HepG2 (cell line): ENCODE measurements at regions not wholly inside any gene's neighbourhood (a gene's known extent, or its start where the extent isn't known, plus 50 kb on each side); places are given as distances from the start of the nearest gene placed in this dataset.

Experiments
- ATAC-seq: fragments of 200-7000 bp; cut with Tn5 transposase; 3 replicates; pipeline ENCODE4 v1.9.1; 2020; ENCODE audit warnings: mild to moderate bottlenecking, moderate library complexity
- BruUV-seq: library from RNA; stranded (reverse); fragments of 400-500 nt; replicated peaks from 2 replicates; lab custom pipeline; 2021; lab: Mats Ljungman, UMichigan
- CTCF ChIA-PET: fragments of 300-600 bp; formaldehyde crosslinking; extraction: SDS; loops from one replicate; lab custom pipeline; 2021; ENCODE audit warnings: low total read pairs, inconsistent platforms, low intra/inter-chr PET ratio; lab: Yijun Ruan, JAX
- POLR2A ChIA-PET: fragments of 350-600 bp; sonication (Branson Sonifier 250); formaldehyde crosslinking; loops from one replicate; lab custom pipeline; 2020; ENCODE audit warnings: antibody characterized with exemption, inconsistent platforms; lab: Yijun Ruan, JAX
- DNase-seq: peaks from one replicate; pipeline ENCODE4 v3.0.0-alpha.2; 2015; ENCODE audit warnings: low spot score
- FAIRE-seq: peaks from 3 replicates; lab custom pipeline; 2011; peaks lifted over from hg19 to GRCh38; lab: Jason Lieb, UNC
- H2AFZ ChIP-seq: one replicate; pipeline ENCODE4 v1.6.1; 2011; ENCODE audit warnings: low read length, inconsistent platforms
- H3K27ac ChIP-seq: fragments of 300-600 bp; 3 replicates; pipeline ENCODE4 v1.8.0; 2011; ENCODE audit warnings: mixed run types, mild to moderate bottlenecking, mixed read lengths, low read length, inconsistent platforms; ENCODE audit not compliant: insufficient read depth; ENCODE audit errors: extremely low read length
- H3K27me3 ChIP-seq, 2 experiments: fragments of 200-600 bp in 1 of 2; 2 replicates in 1 of 2; 3 replicates in 1 of 2; pipeline versions ENCODE4 v1.6.0 to v1.8.0; 2011; ENCODE audit warnings: low read length in 2 of 2, mild to moderate bottlenecking in 2 of 2, moderate library complexity in 2 of 2, inconsistent platforms in 1 of 2; ENCODE audit not compliant: insufficient read depth in 2 of 2, control insufficient read depth in 1 of 2
- H3K36me3 ChIP-seq, 2 experiments: fragments of 200-600 bp in 1 of 2; replicated peaks in 1 of 2; 2 replicates in 1 of 2; 3 replicates in 1 of 2; pipeline versions ENCODE4 v1.5.1 to v1.8.0; 2011; ENCODE audit warnings: low read length in 2 of 2, inconsistent platforms in 1 of 2; ENCODE audit not compliant: insufficient read depth in 2 of 2, control insufficient read depth in 1 of 2
- H3K4me1 ChIP-seq: 2 replicates; pipeline ENCODE4 v1.5.1; 2012; ENCODE audit warnings: low read length, inconsistent platforms; ENCODE audit not compliant: insufficient read depth
- H3K4me2 ChIP-seq: 2 replicates; pipeline ENCODE4 v1.6.0; 2011; ENCODE audit warnings: low read depth, low read length, inconsistent platforms
- H3K4me3 ChIP-seq, 3 experiments: fragments of 200-600 bp in 1 of 3; sonication (generic), shearing (Covaris generic) in 1 of 3; replicated peaks in 1 of 3; 2 replicates each; pipeline ENCODE4 v1.5.1; 2011 to 2016; ENCODE audit warnings: low read length in 3 of 3, inconsistent platforms in 2 of 3, low read depth in 2 of 3, mild to moderate bottlenecking in 2 of 3, control low read depth in 1 of 3, mixed read lengths in 1 of 3; ENCODE audit not compliant: insufficient read depth in 1 of 3
- H3K79me2 ChIP-seq: one replicate; pipeline ENCODE4 v1.6.1; 2011; ENCODE audit warnings: low read length, inconsistent platforms; ENCODE audit not compliant: insufficient read depth
- H3K9ac ChIP-seq: 2 replicates; pipeline ENCODE4 v1.6.0; 2011; ENCODE audit warnings: mild to moderate bottlenecking, low read depth, low read length, inconsistent platforms; ENCODE audit not compliant: insufficient read depth
- H3K9me3 ChIP-seq: 2 replicates; pipeline ENCODE4 v1.5.1; 2012; ENCODE audit warnings: mild to moderate bottlenecking, low read length
- H4K20me1 ChIP-seq: 2 replicates; pipeline ENCODE4 v1.6.0; 2011; ENCODE audit warnings: inconsistent platforms, mild to moderate bottlenecking, low read length, moderate library complexity; ENCODE audit not compliant: insufficient read depth
- FOXA1 ChIP-seq, 2 experiments: fragments of 450-650 bp in 1 of 2; sonication (generic) in 1 of 2; formaldehyde crosslinking in 1 of 2; IDR thresholded peaks; 2 replicates each; pipeline versions ENCODE4 v1.4.0 to v1.6.1; 2016 to 2020; ENCODE audit warnings: missing genetic modification reagents in 1 of 2
- FOXA3 ChIP-seq: IDR thresholded peaks from 2 replicates; pipeline ENCODE4 v1.6.1; 2016; ENCODE audit warnings: missing genetic modification reagents, missing compliant biosample characterization
- MTERF4 ChIP-seq: sonication (generic); formaldehyde crosslinking; IDR thresholded peaks from 2 replicates; pipeline ENCODE4 v1.8.0; 2023; ENCODE audit warnings: mild to moderate bottlenecking, missing genetic modification reagents
- SNRNP70 ChIP-seq: fragments of 200-400 bp; formaldehyde crosslinking; IDR thresholded peaks from 2 replicates; pipeline ENCODE4 v1.6.1; 2017; ENCODE audit warnings: mild to moderate bottlenecking, low read depth, low read length, moderate library complexity
- ZHX1 ChIP-seq: sonication (generic); formaldehyde crosslinking; IDR thresholded peaks from 2 replicates; pipeline ENCODE4 v1.8.1; 2022; ENCODE audit warnings: low read depth, mild to moderate bottlenecking, missing genetic modification reagents
- ZNF7 ChIP-seq: IDR thresholded peaks from 2 replicates; pipeline ENCODE4 v1.6.1; 2016; ENCODE audit warnings: missing biosample characterization, missing genetic modification reagents
- ZNF776 ChIP-seq: sonication (generic); formaldehyde crosslinking; IDR thresholded peaks from 2 replicates; pipeline ENCODE4 v1.4.0; 2020; ENCODE audit warnings: mild to moderate bottlenecking, missing genetic modification reagents
- WGBS: methylation state at CpG from one replicate; pipeline ENCODE4 v1.1.6; 2017; ENCODE audit warnings: low lambda C conversion rate; 5-methylcytosine and 5-hydroxymethylcytosine counted together
- in situ Hi-C: cut with HindIII; loops from 2 replicates; pipeline ENCODE4 v1.10.0; 2017; ENCODE audit warnings: low pct_unique_long_range_greater_than_20kb; ENCODE audit not compliant: extremely low pct_ligation_motif_present
- intact Hi-C: fragments of 100-400 bp; cut with micrococcal nuclease; formaldehyde crosslinking; loops from one replicate; pipeline ENCODE4 v1.10.0; 2022; ENCODE audit not compliant: unreplicated experiment

- TF ChIP-seq ZHX1 (CRISPR knock-in tag) (no peak), SNRNP70 (no peak)
Observed at GRCh38 chr7:54811041-54811845, 52.2 kb upstream of the SEC61G start (continued).

GRCh38 chr7:54811846-54812254 is 52.8 kb upstream of the SEC61G start:
- Histone ChIP-seq H3K9me3 (no peaks in the 10 kb centered on the region), H3K27me3 (peaks cover 0 to 3% of the 10 kb centered on the region in 2 experiments; a peak in 1 of 5 replicates), H2AFZ (no peak overlapping the region), H3K4me1 (no peaks in the 10 kb centered on the region), H3K27ac (no peak overlapping the region), H3K9ac (no peak overlapping the region), H4K20me1 (no peaks in the 10 kb centered on the region), H3K4me2 (no peak overlapping the region), H3K36me3 (no peaks in the 10 kb centered on the region), H3K79me2 (no peaks in the 10 kb centered on the region), H3K4me3 (no peak overlapping the region)
- CTCF ChIA-PET, result no interaction called here
- WGBS, result 43% methylated on average over 3 of the region's 8 CpGs
- DNase-seq (no peak), FAIRE-seq (no peak), ATAC-seq (peak; percentile 35; the same call in 2 of the 3 replicates)
- in situ Hi-C loops (no loop called here), intact Hi-C loops (no loop called here)
- TF ChIP-seq FOXA1 (IDR thresholded peaks at IDR 0.05), result no peak
- TF ChIP-seq FOXA1 (CRISPR knock-in tag; IDR thresholded peaks at IDR 0.05), result 0 out of 2 replicates have a peak, but pooled peaks have one; percentile 26
- TF ChIP-seq ZNF776, result no peak
- TF ChIP-seq ZNF7 (CRISPR knock-in tag), result no peak
- TF ChIP-seq MTERF4 (CRISPR knock-in tag), result no peak
- TF ChIP-seq FOXA3, result no peak
- POLR2A ChIA-PET, result no interaction called here
- no TSS peak for BruUV-seq
